HG02885 (cell line): ENCODE measurements at regions not wholly inside any gene's neighbourhood (a gene's known extent, or its start where the extent isn't known, plus 50 kb on each side); places are given as distances from the start of the nearest gene placed in this dataset.
A peak's percentile ranks its signal among the peaks of the same experiment; 100 is the strongest.
"Not testable (repeated sequence)": the region's sequence is repeated elsewhere in the genome, so short reads cannot be mapped to it uniquely, and the experiment has no call there.

Experiments used
- ATAC-seq: cut with Tn5 transposase; IDR thresholded peaks from one replicate; pipeline ENCODE4 v1.9.1; 2021; ENCODE audit warnings: mild to moderate bottlenecking; ENCODE audit not compliant: unreplicated experiment, poor library complexity

DNA sequence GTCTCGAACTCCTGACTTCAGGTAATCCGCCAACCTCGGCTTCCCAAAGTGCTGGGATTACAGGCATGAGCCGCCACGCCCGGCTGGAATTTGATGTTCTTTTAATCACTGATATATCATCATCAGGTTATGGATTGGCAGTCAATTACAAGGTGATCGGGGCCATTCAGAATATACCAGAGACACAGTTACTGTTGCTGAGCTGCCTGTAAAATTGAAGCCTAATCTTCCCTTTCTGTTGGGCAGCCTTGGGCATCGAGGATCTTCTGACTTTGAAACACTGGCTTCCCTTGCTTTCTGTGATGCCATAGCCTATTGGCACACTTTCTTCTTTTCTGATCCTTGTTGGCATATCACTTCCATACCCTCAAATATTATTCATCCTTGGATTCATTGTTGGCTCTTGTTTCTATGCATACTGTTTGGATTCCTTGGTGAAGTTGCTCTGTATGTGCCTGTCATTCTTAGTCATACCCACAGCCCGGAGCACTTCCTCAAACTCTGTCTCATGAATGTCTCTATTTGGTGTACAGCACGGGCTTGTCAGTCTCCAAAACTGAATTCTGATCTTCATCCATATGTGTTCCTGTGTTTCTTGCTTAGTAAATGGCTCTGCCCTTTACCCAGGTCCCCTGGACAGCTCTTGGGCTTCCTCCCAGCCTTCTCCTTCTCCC is 85.6 kb upstream of the CRYM start:
- ATAC-seq: peak; percentile 45

DNA sequence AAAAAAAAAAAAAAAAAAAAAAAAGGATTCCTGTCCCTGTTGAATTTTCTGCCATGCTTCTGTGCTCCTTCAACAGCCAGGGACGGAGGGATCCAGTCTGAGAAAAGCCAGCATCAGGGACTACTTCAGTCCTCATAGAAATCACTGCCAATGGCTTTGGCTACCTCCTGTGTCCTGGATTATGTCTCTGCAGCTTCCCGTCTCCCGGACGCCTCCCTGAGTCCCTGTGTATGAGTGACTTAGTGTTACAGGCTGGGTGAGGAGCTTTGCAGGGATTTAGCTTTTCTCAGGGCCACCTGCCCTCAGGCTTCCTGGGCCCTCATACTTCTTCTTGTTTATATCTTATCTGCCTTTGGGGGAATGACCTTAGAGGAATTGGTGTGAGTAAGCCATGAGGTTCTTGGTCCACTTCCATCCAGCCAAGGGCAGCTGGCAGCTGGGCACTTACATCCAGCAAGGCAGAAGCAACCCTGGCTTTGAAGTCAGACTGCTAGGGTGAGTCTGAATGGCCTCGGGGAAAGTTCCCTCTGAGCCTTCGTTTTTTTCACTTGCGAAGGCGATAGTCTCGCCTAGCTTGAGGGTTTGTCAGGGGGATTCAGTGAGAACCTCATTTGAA is 83.6 kb upstream of the CRYM start:
- not testable (repeated sequence) for ATAC-seq

- not testable (repeated sequence) for ATAC-seq
These were observed 83.0 kb upstream of the CRYM start for GRCh38 chr16:21361045-21361444.

GRCh38 chr16:21359513-21359912 is 81.4 kb upstream of the CRYM start:
- ATAC-seq: not testable (repeated sequence)

- ATAC-seq: peak; percentile 65
These were observed 80.2 kb upstream of the CRYM start for GRCh38 chr16:21358261-21358795.

DNA sequence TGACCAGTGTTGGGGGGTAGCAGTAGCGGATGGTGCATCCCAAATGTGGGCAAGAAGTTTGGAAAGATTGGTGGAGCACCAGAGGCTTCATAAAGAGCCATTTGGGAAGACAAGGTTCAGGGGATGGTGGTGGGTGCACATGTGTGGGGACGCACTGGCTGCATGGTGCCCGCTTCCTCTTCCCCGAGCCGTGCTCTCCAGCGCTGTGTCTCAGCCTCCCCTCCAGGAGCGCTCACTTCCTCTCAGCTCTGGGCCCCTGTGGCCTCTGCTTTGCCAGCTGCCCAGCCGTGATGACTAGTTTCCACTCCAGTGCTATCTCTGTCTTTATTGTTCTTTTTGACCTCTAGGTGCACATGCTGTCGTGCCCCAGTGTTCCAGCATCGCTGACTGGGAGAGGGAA is 78.2 kb upstream of the CRYM start:
- ATAC-seq: not testable (repeated sequence)

GRCh38 chr16:21351433-21351832 is 73.3 kb upstream of the CRYM start:
- ATAC-seq: not testable (repeated sequence)

DNA sequence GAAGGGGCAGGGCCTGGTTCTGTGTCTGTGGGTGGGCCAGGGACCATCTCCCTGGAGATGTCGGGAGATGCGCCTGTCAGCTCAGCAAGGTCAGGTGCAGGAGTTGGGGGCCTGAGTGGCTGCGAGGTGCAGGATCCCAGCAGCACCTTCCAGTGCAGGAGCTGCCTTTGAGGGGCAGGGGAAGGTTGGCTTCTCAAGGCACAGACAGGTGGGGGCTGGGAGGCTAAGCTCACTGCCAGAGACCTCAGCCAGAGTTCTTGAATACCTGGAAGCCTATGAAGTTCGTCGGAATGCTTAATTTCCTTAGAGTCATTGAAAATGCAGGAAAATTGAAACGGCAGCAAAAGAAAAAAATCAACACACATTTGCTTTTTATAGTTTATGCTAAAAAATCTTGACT is 72.8 kb upstream of the CRYM start:
- ATAC-seq: not testable (repeated sequence)

DNA sequence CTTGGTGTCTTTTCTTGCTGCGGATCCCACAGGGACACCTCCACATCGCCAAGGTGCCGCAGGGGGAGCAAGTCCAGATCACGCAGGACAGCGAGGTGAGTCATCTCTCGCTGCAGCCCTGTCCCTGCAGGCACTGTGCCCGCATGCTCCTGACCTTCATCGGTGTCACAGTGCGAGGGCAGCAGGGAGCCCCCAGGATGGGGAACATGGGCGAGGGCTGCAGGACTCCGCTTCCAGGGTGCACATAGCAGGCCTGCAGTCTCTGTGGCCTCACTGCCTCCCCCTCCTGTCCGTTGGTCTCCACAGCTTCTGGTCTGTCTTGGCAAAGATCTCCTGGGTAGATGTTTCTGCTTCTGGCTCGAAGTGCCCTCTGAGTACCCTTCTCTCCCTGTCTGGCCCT is 71.2 kb upstream of the CRYM start:
- not testable (repeated sequence) for ATAC-seq

GRCh38 chr16:21348815-21349214 is 70.7 kb upstream of the CRYM start:
- not testable (repeated sequence) for ATAC-seq

GRCh38 chr16:21347538-21347937 is 69.4 kb upstream of the CRYM start:
- ATAC-seq: not testable (repeated sequence)

GRCh38 chr16:21346756-21347491 is 68.8 kb upstream of the CRYM start:
- ATAC-seq: not testable (repeated sequence)

DNA sequence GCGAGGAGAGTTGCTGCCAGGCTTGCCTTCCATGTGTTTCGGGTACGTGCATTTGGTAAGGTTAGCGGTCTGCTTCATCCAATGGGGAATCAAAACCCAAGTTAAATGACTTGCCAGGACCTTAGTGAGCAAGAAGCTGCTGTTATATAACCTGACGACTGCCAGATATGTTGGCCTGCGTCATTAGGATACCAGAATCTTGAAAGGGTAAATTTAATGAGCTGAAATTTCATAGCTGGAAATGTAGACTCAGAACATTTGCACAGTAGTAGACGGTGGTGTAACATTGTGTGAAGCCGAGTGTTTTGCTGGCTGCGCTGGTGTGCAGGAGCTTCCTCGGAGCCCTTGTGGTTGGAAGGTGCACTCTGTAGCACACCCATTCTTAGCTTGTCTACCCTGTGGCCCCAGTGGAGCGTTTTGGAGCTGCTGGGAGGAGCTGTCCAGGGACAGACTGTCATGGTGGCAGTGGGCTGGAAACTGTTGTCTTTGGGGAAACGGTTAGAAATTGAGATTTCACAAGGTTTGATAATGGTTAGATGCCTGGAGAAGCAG is 66.3 kb upstream of the CRYM start:
- ATAC-seq: not testable (repeated sequence)

DNA sequence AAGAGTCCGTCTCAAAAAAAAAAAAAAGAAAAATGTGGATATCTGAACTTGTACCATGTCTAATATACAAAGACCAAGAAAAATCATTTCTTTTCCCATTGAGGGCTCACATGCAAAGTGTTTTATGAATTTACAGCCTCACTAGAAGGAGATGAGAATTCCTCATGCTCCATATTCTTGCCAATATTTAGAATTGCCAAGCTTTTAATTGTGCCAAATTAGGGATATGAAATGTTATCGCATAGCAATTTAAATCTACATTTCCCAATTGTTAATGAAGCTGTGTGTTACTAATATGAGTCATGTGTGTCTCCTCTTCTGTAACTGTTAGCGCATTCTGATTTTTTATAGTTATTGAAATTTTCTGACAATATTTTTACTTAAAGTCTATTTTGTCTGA is 63.0 kb upstream of the CRYM start:
- ATAC-seq: no peak

- no peak for ATAC-seq
These were observed 61.9 kb upstream of the CRYM start for GRCh38 chr16:21339941-21340340.

- ATAC-seq: no peak
These were observed 61.2 kb upstream of the CRYM start for GRCh38 chr16:21339269-21339641.

DNA sequence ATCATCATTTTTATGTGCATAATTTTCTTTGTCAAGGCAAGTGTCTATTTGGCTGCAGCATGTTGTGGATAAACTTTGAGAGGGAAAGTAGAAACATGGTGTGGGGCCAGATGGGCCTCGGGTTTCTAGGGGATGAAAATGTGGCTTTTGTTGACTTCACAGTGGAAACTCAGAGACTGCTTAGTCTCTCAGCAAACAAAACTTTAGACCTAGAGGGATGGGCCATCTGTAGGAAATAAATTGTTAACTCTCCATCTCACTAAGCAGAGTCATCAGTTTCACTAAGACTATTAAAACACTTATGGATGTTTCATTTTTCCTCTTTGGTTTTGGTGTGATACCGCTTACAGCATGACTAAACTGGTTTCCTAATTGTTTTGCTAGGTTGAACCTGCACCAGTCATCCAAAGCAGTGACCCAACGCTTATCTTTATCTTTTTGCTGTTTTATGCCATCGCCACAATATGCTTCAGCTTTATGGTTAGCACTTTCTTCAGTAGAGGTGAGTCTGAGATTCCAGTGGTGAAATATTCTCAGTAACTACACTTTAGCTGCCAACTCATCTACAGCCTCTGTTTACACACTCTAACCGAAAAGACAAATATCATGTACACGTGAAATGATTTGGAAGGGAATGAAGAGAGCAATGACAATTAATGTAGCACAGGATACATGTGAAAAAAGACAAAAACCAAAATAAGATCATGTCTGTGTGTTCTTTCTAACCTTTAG is 60.6 kb upstream of the CRYM start:
- ATAC-seq: no peak

DNA sequence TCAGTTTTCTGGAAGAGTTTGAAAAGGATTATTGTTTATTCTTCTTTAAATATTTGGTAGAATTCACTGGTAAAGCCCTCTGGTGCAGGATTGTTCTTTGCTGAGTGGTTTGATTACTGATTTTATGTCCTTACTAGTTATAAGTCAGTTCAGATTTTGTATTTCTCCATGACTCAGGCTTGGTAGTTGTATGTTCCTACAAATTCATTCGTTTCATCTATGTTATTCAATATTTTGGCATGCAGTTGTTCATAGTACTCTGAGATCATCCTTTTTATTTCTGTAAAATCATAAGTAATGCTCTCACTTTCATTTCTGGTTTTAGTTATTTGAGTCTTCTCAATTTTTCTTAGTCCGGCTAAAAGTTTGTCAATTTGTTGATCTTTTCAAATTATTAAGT is 58.1 kb upstream of the CRYM start:
- no peak for ATAC-seq

GRCh38 chr16:21334188-21335146 is 56.4 kb upstream of the CRYM start:
- not testable (repeated sequence) for ATAC-seq
